ENCODE measurements at regions not wholly inside any gene's neighbourhood (a gene's known extent, or its start where the extent isn't known, plus 50 kb on each side); places are given as distances from the start of the nearest gene placed in this dataset.

DNA sequence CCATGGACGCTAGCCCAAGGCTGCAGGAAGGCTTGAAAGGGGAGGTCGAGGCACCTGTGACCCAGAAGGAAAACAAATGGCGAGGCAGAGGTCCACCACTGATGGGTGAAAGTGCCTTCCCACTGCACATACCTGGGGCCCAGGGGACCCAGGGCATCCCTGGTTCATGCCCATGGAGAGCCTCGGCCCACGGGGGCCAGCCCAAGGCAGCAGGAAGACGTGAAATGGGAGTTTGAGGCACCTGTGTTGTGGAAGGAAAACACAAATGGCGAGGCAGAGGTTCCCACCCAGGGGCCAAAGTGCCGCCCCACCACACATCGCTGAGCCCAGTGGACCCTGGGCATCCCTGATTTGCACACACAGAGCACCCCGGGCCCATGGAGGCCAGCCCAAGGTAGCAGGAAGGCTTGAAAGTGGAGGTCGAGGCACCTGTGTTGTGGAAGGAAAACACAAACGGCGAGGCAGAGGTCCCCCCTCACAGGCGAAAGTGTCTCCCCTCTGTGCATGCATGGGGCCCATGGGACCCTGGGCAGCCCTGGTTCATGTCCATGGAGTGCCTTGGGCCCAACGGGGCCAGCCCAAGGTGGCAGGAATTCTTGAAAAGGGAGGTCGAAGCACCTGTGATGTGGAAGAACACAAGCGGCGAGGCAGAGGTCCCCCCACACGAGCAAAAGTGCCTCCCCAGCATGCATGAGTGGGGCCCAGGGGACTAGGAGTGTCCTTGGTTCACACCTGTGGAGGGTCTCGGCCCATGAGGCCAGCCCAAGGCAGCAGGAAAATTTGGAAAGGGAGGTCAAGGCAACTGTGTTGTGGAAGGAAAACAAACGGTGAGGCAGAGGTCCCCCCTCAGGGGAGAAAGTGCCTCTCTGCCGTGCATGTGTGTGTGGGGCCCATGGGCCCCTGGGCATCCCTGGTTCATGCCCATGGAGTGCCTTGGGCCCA lies 383.3 kb downstream of the ALG10 start:
- TF ChIP-seq RXRA (IDR thresholded peaks at IDR 0.05) (no peak), GABPA (IDR thresholded peaks at IDR 0.05 in 1 of 2, conservative IDR thresholded peaks at IDR 0.05 in 1 of 2) (no peak), JUND (IDR thresholded peaks at IDR 0.05) (no peak), RAD21 (IDR thresholded peaks at IDR 0.05) (no peak)
